MCF 10A (cell line): ENCODE measurements at regions not wholly inside any gene's neighbourhood (a gene's known extent, or its start where the extent isn't known, plus 50 kb on each side); places are given as distances from the start of the nearest gene placed in this dataset.

Source experiments
- BruUV-seq: library from RNA; stranded (reverse); fragments of 400-500 nt; replicated peaks from 2 replicates; lab custom pipeline; 2021; lab: Mats Ljungman, UMichigan
- CTCF ChIA-PET: fragments of 300-600 bp; sonication (Branson Sonifier 250); formaldehyde crosslinking; extraction: SDS; loops from one replicate; lab custom pipeline; 2021; ENCODE audit warnings: antibody characterized with exemption, inconsistent platforms; lab: Yijun Ruan, JAX
- POLR2A ChIA-PET: fragments of 300-600, 350-650 bp; sonication (Branson Sonifier 250); formaldehyde crosslinking; extraction: SDS; loops from one replicate; lab custom pipeline; 2020; ENCODE audit warnings: antibody characterized with exemption, inconsistent platforms; lab: Yijun Ruan, JAX
- DNase-seq: peaks from one replicate; pipeline ENCODE4 v3.0.0-alpha.2; 2018; ENCODE audit not compliant: unreplicated experiment
- H3K27ac Mint-ChIP-seq: one replicate; pipeline ENCODE4 v1.8.0; 2022; ENCODE audit warnings: mild to moderate bottlenecking, low read depth, mixed read lengths; ENCODE audit not compliant: unreplicated experiment
- H3K27me3 Mint-ChIP-seq: one replicate; pipeline ENCODE4 v1.8.0; 2022; ENCODE audit warnings: mixed read lengths; ENCODE audit not compliant: insufficient read depth, unreplicated experiment
- H3K36me3 Mint-ChIP-seq: one replicate; pipeline ENCODE4 v1.8.0; 2022; ENCODE audit warnings: mild to moderate bottlenecking, moderate library complexity, mixed read lengths; ENCODE audit not compliant: insufficient read depth, unreplicated experiment
- H3K4me1 Mint-ChIP-seq: one replicate; pipeline ENCODE4 v1.8.0; 2022; ENCODE audit warnings: mixed read lengths; ENCODE audit not compliant: insufficient read depth, unreplicated experiment
- H3K4me3 Mint-ChIP-seq: one replicate; pipeline ENCODE4 v1.8.0; 2022; ENCODE audit warnings: mild to moderate bottlenecking, moderate library complexity, mixed read lengths; ENCODE audit not compliant: unreplicated experiment
- H3K9me3 Mint-ChIP-seq: one replicate; pipeline ENCODE4 v1.8.0; 2022; ENCODE audit warnings: mixed read lengths; ENCODE audit not compliant: unreplicated experiment
- intact Hi-C: fragments of 100-400 bp; cut with micrococcal nuclease; formaldehyde crosslinking; loops from 2 replicates; pipeline ENCODE4 v1.14.1; 2022
- TF ChIP-seq, protein P1 (sequence below): fragments of 200-600 bp; IDR thresholded peaks from one replicate; pipeline ENCODE4 v1.8.0; 2022; ENCODE audit warnings: antibody characterized with exemption, mild to moderate bottlenecking; ENCODE audit not compliant: unreplicated experiment

DNA sequence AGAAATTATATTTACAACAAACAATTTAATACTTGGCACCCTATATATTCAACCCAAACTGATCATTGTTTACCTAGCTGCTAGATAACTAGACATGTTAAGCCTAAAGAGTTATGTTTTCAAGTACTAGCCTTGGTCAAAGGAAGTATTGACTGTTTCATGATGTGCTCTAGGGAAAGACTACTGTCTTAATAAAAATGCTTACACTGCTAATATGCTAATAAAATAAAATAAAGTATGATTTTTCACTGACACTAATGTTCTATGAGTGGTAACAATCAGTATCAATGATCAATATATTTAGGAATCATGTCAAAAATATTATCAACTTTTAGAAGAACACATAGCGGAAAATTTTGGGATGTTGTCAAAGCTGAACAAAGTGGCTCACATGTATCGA, 225.5 kb downstream of the OSR1 start:
- TF ChIP-seq, protein P1, sequence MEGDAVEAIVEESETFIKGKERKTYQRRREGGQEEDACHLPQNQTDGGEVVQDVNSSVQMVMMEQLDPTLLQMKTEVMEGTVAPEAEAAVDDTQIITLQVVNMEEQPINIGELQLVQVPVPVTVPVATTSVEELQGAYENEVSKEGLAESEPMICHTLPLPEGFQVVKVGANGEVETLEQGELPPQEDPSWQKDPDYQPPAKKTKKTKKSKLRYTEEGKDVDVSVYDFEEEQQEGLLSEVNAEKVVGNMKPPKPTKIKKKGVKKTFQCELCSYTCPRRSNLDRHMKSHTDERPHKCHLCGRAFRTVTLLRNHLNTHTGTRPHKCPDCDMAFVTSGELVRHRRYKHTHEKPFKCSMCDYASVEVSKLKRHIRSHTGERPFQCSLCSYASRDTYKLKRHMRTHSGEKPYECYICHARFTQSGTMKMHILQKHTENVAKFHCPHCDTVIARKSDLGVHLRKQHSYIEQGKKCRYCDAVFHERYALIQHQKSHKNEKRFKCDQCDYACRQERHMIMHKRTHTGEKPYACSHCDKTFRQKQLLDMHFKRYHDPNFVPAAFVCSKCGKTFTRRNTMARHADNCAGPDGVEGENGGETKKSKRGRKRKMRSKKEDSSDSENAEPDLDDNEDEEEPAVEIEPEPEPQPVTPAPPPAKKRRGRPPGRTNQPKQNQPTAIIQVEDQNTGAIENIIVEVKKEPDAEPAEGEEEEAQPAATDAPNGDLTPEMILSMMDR, result no peak
- Mint-ChIP-seq H3K9me3 (peaks cover 7% of the 10 kb centered on the region), H3K27me3 (no peaks in the 10 kb centered on the region), H3K36me3 (no peaks in the 10 kb centered on the region), H3K27ac (no peak overlapping the region), H3K4me3 (no peak overlapping the region), H3K4me1 (peaks cover 25% of the 10 kb centered on the region)
- BruUV-seq, result no TSS peak
- DNase-seq, result no peak
- intact Hi-C loops, result no loop called here
- POLR2A ChIA-PET, result interaction anchor here (0.5 kb wide), 1 partner anchor 52 kb away, joined by 3 read pairs; no protein-coding TSS in a partner anchor
- CTCF ChIA-PET, result interaction anchor here (0.5 to 1.3 kb wide), 3 partner anchors 12 to 230 kb away, joined by 3 to 4 read pairs (median 4); no protein-coding TSS in a partner anchor

DNA sequence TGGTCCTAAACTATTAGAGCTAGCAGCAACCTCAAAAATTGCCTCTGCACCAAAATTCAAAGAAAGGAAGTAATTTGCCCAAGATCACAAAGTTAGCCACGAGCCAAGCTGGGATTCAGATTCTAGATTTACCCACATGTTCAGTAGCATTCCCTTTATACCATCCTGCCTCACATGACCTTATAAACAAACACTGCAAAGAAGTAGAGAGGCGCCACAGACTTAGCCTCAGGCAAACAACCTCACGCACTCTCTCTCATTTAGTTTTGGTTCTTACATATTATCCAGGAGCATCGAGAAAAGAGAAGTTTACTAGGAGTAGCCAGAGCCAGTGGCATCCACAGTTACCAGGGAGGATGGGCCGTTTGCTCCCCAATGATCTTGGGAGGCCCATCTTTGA, 226.6 kb downstream of the OSR1 start:
- Mint-ChIP-seq H3K36me3 (peaks cover under 1% of the 10 kb centered on the region), H3K27me3 (no peaks in the 10 kb centered on the region), H3K27ac (no peak overlapping the region), H3K4me1 (peaks cover 19% of the 10 kb centered on the region), H3K4me3 (no peak overlapping the region), H3K9me3 (peaks cover 7% of the 10 kb centered on the region)
- ChIA-PET CTCF (no interaction called here), POLR2A (no interaction called here)
- DNase-seq, result no peak
- TF ChIP-seq, protein P1, result no peak
- BruUV-seq, result no TSS peak
- intact Hi-C loops, result no loop called here

DNA sequence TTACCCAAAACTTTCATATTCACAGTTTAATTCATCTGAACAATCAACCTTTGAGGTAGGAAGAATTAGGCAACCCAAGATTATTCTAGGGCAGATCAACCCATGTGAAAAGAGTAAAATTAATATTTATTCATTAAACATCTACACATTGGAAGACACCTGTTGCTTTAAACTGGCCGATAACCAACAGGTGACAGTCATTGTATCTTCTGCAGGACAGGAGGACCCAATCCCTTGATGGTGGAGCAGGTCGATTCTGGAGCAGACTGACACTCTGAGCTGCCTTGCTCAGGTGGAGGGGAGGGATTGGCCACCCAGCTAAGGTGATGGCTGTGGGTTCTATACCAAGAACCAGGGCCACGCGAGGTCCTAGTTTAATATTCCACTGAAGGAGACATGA, 230.3 kb downstream of the OSR1 start:
- Mint-ChIP-seq H3K27ac (no peak overlapping the region), H3K4me3 (no peak overlapping the region), H3K36me3 (peaks cover 12% of the 10 kb centered on the region), H3K4me1 (peaks cover 33% of the 10 kb centered on the region), H3K27me3 (no peaks in the 10 kb centered on the region), H3K9me3 (no peaks in the 10 kb centered on the region)
- TF ChIP-seq, protein P1, result no peak
- BruUV-seq, result no TSS peak
- POLR2A ChIA-PET, result interaction anchor here (1.3 kb wide), 1 partner anchor 11 kb away, joined by 3 read pairs; no protein-coding TSS in a partner anchor
- DNase-seq, result no peak
- CTCF ChIA-PET, result no interaction called here
- intact Hi-C loops, result no loop called here

- Mint-ChIP-seq H3K9me3 (no peaks in the 10 kb centered on the region), H3K27ac (no peak overlapping the region), H3K27me3 (no peaks in the 10 kb centered on the region), H3K4me1 (peaks cover 36% of the 10 kb centered on the region), H3K4me3 (no peak overlapping the region), H3K36me3 (peaks cover 12% of the 10 kb centered on the region)
- intact Hi-C loops, result no loop called here
- no peak for DNase-seq
- POLR2A ChIA-PET, result no interaction called here
- TF ChIP-seq, protein P1, result no peak
- no TSS peak for BruUV-seq
- CTCF ChIA-PET, result no interaction called here
Measured at GRCh38 chr2:19127616-19128015, 230.8 kb downstream of the OSR1 start.
